Mesenchymal stem cell (in vitro differentiated cells and primary cell): ENCODE measurements at regions not wholly inside any gene's neighbourhood (a gene's known extent, or its start where the extent isn't known, plus 50 kb on each side); places are given as distances from the start of the nearest gene placed in this dataset.

Experiments used
- DNase-seq: peaks from one replicate; pipeline ENCODE4 v3.0.0-alpha.2; 2013
- H2AFZ ChIP-seq: one replicate; pipeline ENCODE4 v1.6.1; 2013; ENCODE audit warnings: low read depth, mild to moderate bottlenecking, control low read depth, inconsistent platforms, low read length, moderate library complexity
- H2AK5ac ChIP-seq: 2 replicates; pipeline ENCODE4 v1.6.1; 2013; ENCODE audit warnings: low read length, moderate library complexity, mild to moderate bottlenecking, inconsistent platforms; ENCODE audit not compliant: severe bottlenecking
- H2BK120ac ChIP-seq: one replicate; pipeline ENCODE4 v1.6.1; 2013; ENCODE audit warnings: low read depth, mild to moderate bottlenecking, inconsistent platforms, low read length, moderate library complexity
- H2BK12ac ChIP-seq, 2 experiments: one replicate each; pipeline ENCODE4 v1.6.1; 2013; ENCODE audit warnings: inconsistent platforms in 2 of 2, low read length in 2 of 2, mild to moderate bottlenecking in 2 of 2, moderate library complexity in 2 of 2, control low read depth in 1 of 2
- H2BK15ac ChIP-seq: one replicate; pipeline ENCODE4 v1.6.1; 2013; ENCODE audit warnings: mild to moderate bottlenecking, low read depth, inconsistent platforms; ENCODE audit not compliant: poor library complexity, severe bottlenecking
- H2BK5ac ChIP-seq: 2 replicates; pipeline ENCODE4 v1.6.1; 2013; ENCODE audit warnings: low read depth, mild to moderate bottlenecking, low read length, control low read depth, inconsistent platforms; ENCODE audit not compliant: poor library complexity, severe bottlenecking
- H3K14ac ChIP-seq, 2 experiments: one replicate each; pipeline ENCODE4 v1.6.1; 2013; ENCODE audit warnings: inconsistent platforms in 2 of 2, low read length in 2 of 2, control low read depth in 1 of 2, mild to moderate bottlenecking in 1 of 2, moderate library complexity in 1 of 2
- H3K18ac ChIP-seq, 2 experiments: one replicate each; pipeline ENCODE4 v1.6.1; 2013; ENCODE audit warnings: inconsistent platforms in 2 of 2, low read length in 2 of 2, control low read depth in 1 of 2, low read depth in 1 of 2, mild to moderate bottlenecking in 1 of 2
- H3K23ac ChIP-seq, 2 experiments: one replicate each; pipeline ENCODE4 v1.6.1; 2013; ENCODE audit warnings: inconsistent platforms in 2 of 2, low read length in 2 of 2, mild to moderate bottlenecking in 2 of 2, moderate library complexity in 2 of 2, control low read depth in 1 of 2
- H3K27ac ChIP-seq: 2 replicates; pipeline ENCODE4 v1.5.1; 2013; ENCODE audit warnings: mild to moderate bottlenecking, moderate library complexity, low read length, control low read depth, inconsistent platforms; ENCODE audit not compliant: poor library complexity, severe bottlenecking
- H3K27me3 ChIP-seq, 2 experiments: 2 replicates each; pipeline versions ENCODE4 v1.6.1 to v1.7.0; 2013; ENCODE audit warnings: low read length in 2 of 2, mild to moderate bottlenecking in 2 of 2, moderate library complexity in 2 of 2, control low read depth in 1 of 2, inconsistent platforms in 1 of 2; ENCODE audit not compliant: control insufficient read depth in 1 of 2, insufficient read depth in 1 of 2
- H3K36me3 ChIP-seq, 2 experiments: 2 replicates each; pipeline versions ENCODE4 v1.6.1 to v1.7.0; 2013; ENCODE audit warnings: low read length in 2 of 2, control low read depth in 1 of 2, inconsistent platforms in 1 of 2, low read depth in 1 of 2, mild to moderate bottlenecking in 1 of 2; ENCODE audit not compliant: insufficient read depth in 2 of 2, control insufficient read depth in 1 of 2
- H3K4ac ChIP-seq, 2 experiments: one replicate each; pipeline ENCODE4 v1.6.1; 2013; ENCODE audit warnings: inconsistent platforms in 2 of 2, low read length in 2 of 2, mild to moderate bottlenecking in 2 of 2, moderate library complexity in 2 of 2, control low read depth in 1 of 2, low read depth in 1 of 2
- H3K4me1 ChIP-seq: 2 replicates; pipeline ENCODE4 v1.6.1; 2013; ENCODE audit warnings: low read depth, low read length, control low read depth; ENCODE audit not compliant: control insufficient read depth, insufficient read depth
- H3K4me2 ChIP-seq: 2 replicates; pipeline ENCODE4 v1.6.1; 2013; ENCODE audit warnings: low read length, mild to moderate bottlenecking, inconsistent platforms; ENCODE audit not compliant: poor library complexity, severe bottlenecking
- H3K4me3 ChIP-seq, 2 experiments: 2 replicates each; pipeline versions ENCODE4 v1.5.1 to v1.7.0; 2013; ENCODE audit warnings: low read length in 2 of 2, mild to moderate bottlenecking in 2 of 2, control low read depth in 1 of 2, low read depth in 1 of 2; ENCODE audit not compliant: insufficient read depth in 1 of 2
- H3K79me1 ChIP-seq: replicated peaks from 2 replicates; pipeline ENCODE4 v1.6.1; 2013; ENCODE audit warnings: mild to moderate bottlenecking, control low read depth, low read length, inconsistent platforms; ENCODE audit not compliant: poor library complexity, severe bottlenecking
- H3K9ac ChIP-seq: 2 replicates; pipeline ENCODE4 v1.7.0; 2013; ENCODE audit warnings: mild to moderate bottlenecking, low read length, moderate library complexity
- H3K9me3 ChIP-seq: 2 replicates; pipeline ENCODE4 v1.7.0; 2013; ENCODE audit warnings: mild to moderate bottlenecking, low read length; ENCODE audit not compliant: control insufficient read depth
- H4K8ac ChIP-seq: one replicate; pipeline ENCODE4 v1.6.1; 2013; ENCODE audit warnings: inconsistent platforms, mild to moderate bottlenecking, low read length, moderate library complexity
- H4K91ac ChIP-seq: one replicate; pipeline ENCODE4 v1.6.1; 2013; ENCODE audit warnings: mild to moderate bottlenecking, low read length, inconsistent platforms
- WGBS: methylation state at CpG from one replicate; pipeline ENCODE4 v1.1.7; 2013; ENCODE audit warnings: mixed read lengths; 5-methylcytosine and 5-hydroxymethylcytosine counted together

GRCh38 chr1:234933475-234933874, 195.2 kb downstream of the TOMM20 start:
- WGBS = 0% methylated on average over 1 of the region's 2 CpGs

GRCh38 chr1:234932511-234933430, 195.9 kb downstream of the TOMM20 start:
- Histone ChIP-seq H3K14ac (no peak overlapping the region), H3K4me2 (no peak overlapping the region), H2BK120ac (peak overlapping the region; percentile 91), H2AFZ (no peak overlapping the region), H3K27ac (no peak overlapping the region), H3K4me3 (peak overlapping the region in 1 of 2 experiments; percentile 45), H3K18ac (peak overlapping the region; percentile 75 to 93), H3K79me1 (no peaks in the 10 kb centered on the region), H3K9ac (peak overlapping the region; percentile 12), H3K4me1 (peaks cover 16% of the 10 kb centered on the region), H3K23ac (no peak overlapping the region), H4K91ac (peak overlapping the region; percentile 70), H2BK12ac (peak overlapping the region; percentile 87 to 97), H4K8ac (peak overlapping the region; percentile 74), H3K36me3 (no peaks in the 10 kb centered on the region), H3K27me3 (no peaks in the 10 kb centered on the region), H2BK5ac (no peak overlapping the region), H2BK15ac (peak overlapping the region; percentile 82), H3K9me3 (no peaks in the 10 kb centered on the region), H3K4ac (peak overlapping the region; percentile 4 to 46), H2AK5ac (peak overlapping the region; percentile 39)
- no peak for DNase-seq
- 97% methylated on average over 15 of the region's 15 CpGs for whole genome bisulfite sequencing

More at GRCh38 chr1:234933475-234933874, 195.2 kb downstream of the TOMM20 start:
- Histone ChIP-seq H3K9ac (peak overlapping the region; percentile 16), H4K8ac (peak overlapping the region; percentile 84), H3K79me1 (no peaks in the 10 kb centered on the region), H2BK15ac (peak overlapping the region; percentile 80), H3K4me2 (no peak overlapping the region), H3K4ac (peak overlapping the region in 1 of 2 experiments; percentile 29), H3K4me1 (peaks cover 12% of the 10 kb centered on the region), H3K27ac (no peak overlapping the region), H3K23ac (no peak overlapping the region), H2BK12ac (peak overlapping the region; percentile 91 to 98), H3K27me3 (no peaks in the 10 kb centered on the region), H2AFZ (no peak overlapping the region), H3K14ac (no peak overlapping the region), H3K18ac (peak overlapping the region; percentile 67 to 93), H4K91ac (peak overlapping the region; percentile 90), H2AK5ac (no peak overlapping the region), H3K9me3 (no peaks in the 10 kb centered on the region), H2BK120ac (peak overlapping the region; percentile 91), H3K4me3 (peak overlapping the region in 1 of 2 experiments; percentile 45), H3K36me3 (no peaks in the 10 kb centered on the region), H2BK5ac (no peak overlapping the region)
- peak; percentile 68 for DNase-seq

- no peak overlapping the region for H3K4me3 ChIP-seq
- peak overlapping the region in 1 of 2 experiments; percentile 67 for H3K18ac ChIP-seq
- no peak overlapping the region for H2BK120ac ChIP-seq
- peak overlapping the region in 1 of 2 experiments; percentile 36 for H3K14ac ChIP-seq
- H3K27ac ChIP-seq = no peak overlapping the region
- 94% methylated on average over 12 of the region's 12 CpGs for WGBS
- no peak overlapping the region for H2AK5ac ChIP-seq
- H3K79me1 ChIP-seq = no peaks in the 10 kb centered on the region
- no peak overlapping the region for H3K23ac ChIP-seq
- no peak overlapping the region for H2AFZ ChIP-seq
- H3K4ac ChIP-seq = no peak overlapping the region
- H4K8ac ChIP-seq = no peak overlapping the region
- H2BK15ac ChIP-seq = no peak overlapping the region
- H3K9ac ChIP-seq = no peak overlapping the region
- H2BK5ac ChIP-seq = no peak overlapping the region
- no peak overlapping the region for H3K4me2 ChIP-seq
- peak overlapping the region; percentile 69 for H4K91ac ChIP-seq
- peaks cover 23% of the 10 kb centered on the region for H3K4me1 ChIP-seq
- no peak for DNase-seq
- no peaks in the 10 kb centered on the region for H3K27me3 ChIP-seq
- H3K36me3 ChIP-seq = no peaks in the 10 kb centered on the region
- H2BK12ac ChIP-seq = peak overlapping the region; percentile 31 to 86
- H3K9me3 ChIP-seq = no peaks in the 10 kb centered on the region
These were observed 196.5 kb downstream of the TOMM20 start for GRCh38 chr1:234932106-234932505.

DNA sequence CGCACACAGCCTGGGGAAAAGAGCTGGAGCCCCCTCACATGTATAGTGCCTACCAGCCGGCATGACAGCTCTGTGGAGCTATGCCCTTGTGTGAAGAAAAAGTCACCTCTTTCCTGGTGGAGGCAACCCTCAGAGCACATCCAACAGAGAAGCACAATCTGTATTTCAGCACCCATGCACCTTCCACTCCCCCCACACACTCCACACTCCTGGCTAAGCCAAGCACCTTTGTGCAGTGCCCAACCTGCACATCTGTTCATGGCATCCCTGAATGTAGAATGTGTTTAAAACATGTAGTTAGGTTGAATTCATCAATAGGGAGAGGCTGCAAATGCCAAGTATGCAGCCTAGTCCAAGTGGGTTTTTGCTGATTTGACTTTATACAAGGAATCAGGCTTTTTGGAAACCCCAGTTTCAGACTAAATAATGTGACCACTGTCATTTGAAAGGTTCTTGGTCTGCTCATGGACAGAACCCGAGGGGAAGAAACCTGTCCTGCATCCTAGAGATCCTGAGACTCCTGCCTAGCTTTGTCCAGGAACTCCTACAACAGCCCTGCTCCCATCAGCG, 197.1 kb downstream of the TOMM20 start:
- Histone ChIP-seq H2BK120ac (no peak overlapping the region), H3K36me3 (no peaks in the 10 kb centered on the region), H3K18ac (peak overlapping the region in 1 of 2 experiments; percentile 67), H2AK5ac (no peak overlapping the region), H3K27me3 (no peaks in the 10 kb centered on the region), H3K4me2 (no peak overlapping the region), H3K4ac (no peak overlapping the region), H3K79me1 (no peaks in the 10 kb centered on the region), H3K4me1 (peaks cover 28% of the 10 kb centered on the region), H3K4me3 (no peak overlapping the region), H2BK5ac (no peak overlapping the region), H2BK12ac (peak overlapping the region in 1 of 2 experiments; percentile 32), H3K23ac (no peak overlapping the region), H4K91ac (peak overlapping the region; percentile 35), H2BK15ac (peak overlapping the region; percentile 97), H4K8ac (no peak overlapping the region), H3K14ac (no peak overlapping the region), H3K9ac (no peak overlapping the region), H3K9me3 (no peaks in the 10 kb centered on the region), H2AFZ (no peak overlapping the region), H3K27ac (no peak overlapping the region)
- over 99% methylated on average over 4 of the region's 4 CpGs for WGBS
- DNase-seq = no peak
